Neutrophil (primary cell): ENCODE measurements at regions not wholly inside any gene's neighbourhood (a gene's known extent, or its start where the extent isn't known, plus 50 kb on each side); places are given as distances from the start of the nearest gene placed in this dataset.
"Not testable (repeated sequence)": the region's sequence is repeated elsewhere in the genome, so short reads cannot be mapped to it uniquely, and the experiment has no call there.

Experiments used
- H3K27ac ChIP-seq: fragments of 200-600 bp; sonication (generic); 2 replicates; pipeline ENCODE4 v1.5.1; 2016; ENCODE audit warnings: mild to moderate bottlenecking, moderate library complexity
- H3K27me3 ChIP-seq: fragments of 200-600 bp; sonication (generic); 2 replicates; pipeline ENCODE4 v1.6.0; 2016; ENCODE audit warnings: mild to moderate bottlenecking
- H3K36me3 ChIP-seq: fragments of 200-600 bp; sonication (generic); 2 replicates; pipeline ENCODE4 v1.5.1; 2017
- H3K4me1 ChIP-seq, 2 experiments: fragments of 200-600 bp in 1 of 2; sonication (generic) in 1 of 2; 1 replicate in 1 of 2; 2 replicates in 1 of 2; pipeline versions ENCODE4 v1.5.1 to v1.6.1; 2013 to 2016; ENCODE audit warnings: low read depth in 1 of 2, low read length in 1 of 2, mild to moderate bottlenecking in 1 of 2, moderate library complexity in 1 of 2; ENCODE audit not compliant: control insufficient read depth in 1 of 2, insufficient read depth in 1 of 2
- H3K4me3 ChIP-seq, 2 experiments: fragments of 200-600 bp in 1 of 2; sonication (generic) in 1 of 2; 1 replicate in 1 of 2; 2 replicates in 1 of 2; pipeline ENCODE4 v1.5.1; 2013 to 2016; ENCODE audit warnings: low read depth in 1 of 2, low read length in 1 of 2, mild to moderate bottlenecking in 1 of 2, moderate library complexity in 1 of 2
- H3K9me3 ChIP-seq: fragments of 200-600 bp; sonication (generic); 2 replicates; pipeline ENCODE4 v1.5.1; 2016
- TF ChIP-seq, protein P1 (sequence below): fragments of 200-600 bp; sonication (generic); IDR thresholded peaks from 2 replicates; pipeline ENCODE4 v1.5.1; 2016; ENCODE audit warnings: antibody characterized with exemption

- Histone ChIP-seq H3K36me3 (no peaks in the 10 kb centered on the region), H3K4me3 (no peak overlapping the region), H3K4me1 (no peaks in the 10 kb centered on the region), H3K9me3 (no peaks in the 10 kb centered on the region), H3K27me3 (no peaks in the 10 kb centered on the region), H3K27ac (no peak overlapping the region)
- TF ChIP-seq, protein P1, sequence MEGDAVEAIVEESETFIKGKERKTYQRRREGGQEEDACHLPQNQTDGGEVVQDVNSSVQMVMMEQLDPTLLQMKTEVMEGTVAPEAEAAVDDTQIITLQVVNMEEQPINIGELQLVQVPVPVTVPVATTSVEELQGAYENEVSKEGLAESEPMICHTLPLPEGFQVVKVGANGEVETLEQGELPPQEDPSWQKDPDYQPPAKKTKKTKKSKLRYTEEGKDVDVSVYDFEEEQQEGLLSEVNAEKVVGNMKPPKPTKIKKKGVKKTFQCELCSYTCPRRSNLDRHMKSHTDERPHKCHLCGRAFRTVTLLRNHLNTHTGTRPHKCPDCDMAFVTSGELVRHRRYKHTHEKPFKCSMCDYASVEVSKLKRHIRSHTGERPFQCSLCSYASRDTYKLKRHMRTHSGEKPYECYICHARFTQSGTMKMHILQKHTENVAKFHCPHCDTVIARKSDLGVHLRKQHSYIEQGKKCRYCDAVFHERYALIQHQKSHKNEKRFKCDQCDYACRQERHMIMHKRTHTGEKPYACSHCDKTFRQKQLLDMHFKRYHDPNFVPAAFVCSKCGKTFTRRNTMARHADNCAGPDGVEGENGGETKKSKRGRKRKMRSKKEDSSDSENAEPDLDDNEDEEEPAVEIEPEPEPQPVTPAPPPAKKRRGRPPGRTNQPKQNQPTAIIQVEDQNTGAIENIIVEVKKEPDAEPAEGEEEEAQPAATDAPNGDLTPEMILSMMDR, result no peak
Measured at GRCh38 chr2:16184341-16184890, 244.1 kb downstream of the MYCN start.

GRCh38 chr2:16183345-16183744 is 243.0 kb downstream of the MYCN start:
- TF ChIP-seq, protein P1, result no peak
- H3K36me3 ChIP-seq, result no peaks in the 10 kb centered on the region

GRCh38 chr2:16182841-16183240 is 242.5 kb downstream of the MYCN start:
- Histone ChIP-seq H3K36me3 (no peaks in the 10 kb centered on the region), H3K9me3 (no peaks in the 10 kb centered on the region), H3K27me3 (no peaks in the 10 kb centered on the region), H3K27ac (no peak overlapping the region), H3K4me1 (no peaks in the 10 kb centered on the region), H3K4me3 (no peak overlapping the region)
- TF ChIP-seq, protein P1, result no peak

More at GRCh38 chr2:16183345-16183744, 243.0 kb downstream of the MYCN start:
- Histone ChIP-seq H3K4me1 (no peaks in the 10 kb centered on the region), H3K27ac (no peak overlapping the region), H3K4me3 (no peak overlapping the region), H3K27me3 (no peaks in the 10 kb centered on the region), H3K9me3 (no peaks in the 10 kb centered on the region)

DNA sequence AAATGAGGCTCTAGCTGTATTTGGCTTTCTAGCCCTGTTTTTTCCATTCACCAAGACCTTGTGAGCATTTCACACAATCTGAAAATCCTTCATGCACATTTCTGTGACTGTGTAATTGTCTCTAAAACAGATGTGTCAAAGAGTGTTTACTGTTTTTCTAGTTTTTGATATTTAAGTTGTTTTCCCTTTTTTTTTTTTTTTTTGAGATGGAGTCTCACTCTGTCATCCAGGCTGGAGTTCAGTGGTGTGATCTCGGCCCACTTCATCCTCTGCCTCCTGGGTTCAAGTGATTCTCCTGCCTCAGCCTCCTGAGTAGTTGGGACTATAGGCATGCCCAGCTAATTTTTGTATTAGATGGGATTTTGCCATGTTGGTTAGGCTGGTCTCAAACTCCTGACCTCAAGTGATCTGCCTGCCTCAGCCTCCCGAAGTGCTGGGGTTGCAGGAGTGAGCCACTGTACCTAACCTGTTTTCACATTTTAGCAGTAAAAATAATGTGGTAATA is 242.0 kb downstream of the MYCN start:
- not testable (repeated sequence) for H3K27ac ChIP-seq, H3K4me3 ChIP-seq, H3K4me1 ChIP-seq, H3K27me3 ChIP-seq, H3K9me3 ChIP-seq, H3K36me3 ChIP-seq

DNA sequence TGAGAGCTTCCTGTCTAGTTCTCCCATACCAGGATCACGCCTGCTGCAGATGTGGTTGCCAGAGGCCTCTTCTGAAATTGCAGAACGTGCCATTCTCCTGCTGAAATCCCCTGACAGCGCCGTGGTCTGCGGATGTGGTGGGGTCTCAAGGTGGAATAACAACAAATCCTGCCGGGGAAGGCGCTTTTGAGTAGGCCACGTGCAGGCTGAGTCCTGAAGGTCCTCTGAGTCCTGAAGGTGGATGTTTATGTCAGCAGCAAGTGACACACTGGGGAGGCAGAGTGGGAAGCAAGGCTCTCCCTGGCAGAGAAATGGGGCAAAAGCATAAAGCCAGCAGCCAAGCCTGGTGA is 241.4 kb downstream of the MYCN start:
- Histone ChIP-seq H3K27ac (no peak overlapping the region), H3K9me3 (no peaks in the 10 kb centered on the region), H3K27me3 (no peaks in the 10 kb centered on the region), H3K4me1 (no peaks in the 10 kb centered on the region), H3K4me3 (no peak overlapping the region), H3K36me3 (no peaks in the 10 kb centered on the region)
- TF ChIP-seq, protein P1, result no peak

GRCh38 chr2:16181062-16181740 is 240.9 kb downstream of the MYCN start:
- TF ChIP-seq, protein P1, result no peak
- Histone ChIP-seq H3K4me1 (no peaks in the 10 kb centered on the region), H3K36me3 (no peaks in the 10 kb centered on the region), H3K4me3 (no peak overlapping the region), H3K27me3 (no peaks in the 10 kb centered on the region), H3K27ac (no peak overlapping the region), H3K9me3 (no peaks in the 10 kb centered on the region)
